ENCODE measurements at regions not wholly inside any gene's neighbourhood (a gene's known extent, or its start where the extent isn't known, plus 50 kb on each side); places are given as distances from the start of the nearest gene placed in this dataset.

- TF ChIP-seq, protein P1, sequence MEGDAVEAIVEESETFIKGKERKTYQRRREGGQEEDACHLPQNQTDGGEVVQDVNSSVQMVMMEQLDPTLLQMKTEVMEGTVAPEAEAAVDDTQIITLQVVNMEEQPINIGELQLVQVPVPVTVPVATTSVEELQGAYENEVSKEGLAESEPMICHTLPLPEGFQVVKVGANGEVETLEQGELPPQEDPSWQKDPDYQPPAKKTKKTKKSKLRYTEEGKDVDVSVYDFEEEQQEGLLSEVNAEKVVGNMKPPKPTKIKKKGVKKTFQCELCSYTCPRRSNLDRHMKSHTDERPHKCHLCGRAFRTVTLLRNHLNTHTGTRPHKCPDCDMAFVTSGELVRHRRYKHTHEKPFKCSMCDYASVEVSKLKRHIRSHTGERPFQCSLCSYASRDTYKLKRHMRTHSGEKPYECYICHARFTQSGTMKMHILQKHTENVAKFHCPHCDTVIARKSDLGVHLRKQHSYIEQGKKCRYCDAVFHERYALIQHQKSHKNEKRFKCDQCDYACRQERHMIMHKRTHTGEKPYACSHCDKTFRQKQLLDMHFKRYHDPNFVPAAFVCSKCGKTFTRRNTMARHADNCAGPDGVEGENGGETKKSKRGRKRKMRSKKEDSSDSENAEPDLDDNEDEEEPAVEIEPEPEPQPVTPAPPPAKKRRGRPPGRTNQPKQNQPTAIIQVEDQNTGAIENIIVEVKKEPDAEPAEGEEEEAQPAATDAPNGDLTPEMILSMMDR (IDR thresholded peaks at IDR 0.05; ENCODE audit: insufficient read depth, low read length, poor library complexity, severe bottlenecking): no peak
- no peak for TF ChIP-seq EZH2phosphoT487 (conservative IDR thresholded peaks at IDR 0.05; ENCODE audit: low read length)
Measured at GRCh38 chr3:5540532-5540931, 353.0 kb downstream of the EDEM1 start.
